Progenitor cell of endocrine pancreas (in vitro differentiated cells): ENCODE measurements at regions not wholly inside any gene's neighbourhood (a gene's known extent, or its start where the extent isn't known, plus 50 kb on each side); places are given as distances from the start of the nearest gene placed in this dataset.

Source experiments
- DNase-seq: peaks from one replicate; pipeline ENCODE4 v3.0.0; 2021; ENCODE audit warnings: low spot score; ENCODE audit not compliant: unreplicated experiment
- H3K27ac Mint-ChIP-seq: 2 replicates; pipeline ENCODE4 v1.8.0; 2021; ENCODE audit warnings: mild to moderate bottlenecking, moderate library complexity, mixed read lengths
- H3K27me3 Mint-ChIP-seq: 2 replicates; pipeline ENCODE4 v1.8.0; 2021; ENCODE audit warnings: mixed read lengths
- H3K36me3 Mint-ChIP-seq: 2 replicates; pipeline ENCODE4 v1.8.0; 2022; ENCODE audit warnings: mixed read lengths; ENCODE audit not compliant: insufficient read depth
- H3K4me1 Mint-ChIP-seq: 2 replicates; pipeline ENCODE4 v1.8.0; 2021; ENCODE audit warnings: low read depth, mixed read lengths
- H3K4me3 Mint-ChIP-seq: 2 replicates; pipeline ENCODE4 v1.8.0; 2021; ENCODE audit warnings: low read depth, mild to moderate bottlenecking, moderate library complexity, mixed read lengths
- H3K9me3 Mint-ChIP-seq: 2 replicates; pipeline ENCODE4 v1.8.0; 2021; ENCODE audit warnings: low read depth, mixed read lengths
- TF ChIP-seq, protein P1 (sequence below): fragments of 200-600 bp; sonication (generic); IDR thresholded peaks from one replicate; pipeline ENCODE4 v1.5.0; 2021; ENCODE audit warnings: antibody characterized with exemption, mild to moderate bottlenecking; ENCODE audit not compliant: unreplicated experiment

DNA sequence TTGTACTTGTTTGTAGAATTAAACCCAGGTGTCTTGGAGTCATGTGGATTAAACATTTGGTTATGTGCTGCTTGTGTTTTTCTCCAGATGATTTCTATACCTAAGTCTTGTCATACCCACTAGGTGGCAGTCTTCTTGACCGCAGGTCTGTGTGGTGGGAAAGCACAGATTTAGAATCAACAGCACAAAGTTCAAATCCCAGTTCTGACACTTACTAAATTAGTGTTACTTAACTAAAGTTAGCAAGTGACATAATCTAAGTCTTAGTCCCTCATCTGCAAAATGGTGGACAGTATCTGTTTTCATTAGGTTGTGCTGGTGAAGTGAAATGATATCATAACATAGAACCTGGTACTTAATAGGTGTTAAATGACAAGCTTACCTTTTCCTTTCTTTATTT lies 151.0 kb upstream of the ARHGAP5 start:
- H3K36me3 Mint-ChIP-seq, result no peaks in the 10 kb centered on the region
- H3K4me3 Mint-ChIP-seq, result no peak overlapping the region
- H3K9me3 Mint-ChIP-seq, result no peaks in the 10 kb centered on the region
- no peak for DNase-seq
- H3K4me1 Mint-ChIP-seq, result peaks cover 14% of the 10 kb centered on the region
- H3K27ac Mint-ChIP-seq, result no peak overlapping the region
- no peaks in the 10 kb centered on the region for H3K27me3 Mint-ChIP-seq
- TF ChIP-seq, protein P1, sequence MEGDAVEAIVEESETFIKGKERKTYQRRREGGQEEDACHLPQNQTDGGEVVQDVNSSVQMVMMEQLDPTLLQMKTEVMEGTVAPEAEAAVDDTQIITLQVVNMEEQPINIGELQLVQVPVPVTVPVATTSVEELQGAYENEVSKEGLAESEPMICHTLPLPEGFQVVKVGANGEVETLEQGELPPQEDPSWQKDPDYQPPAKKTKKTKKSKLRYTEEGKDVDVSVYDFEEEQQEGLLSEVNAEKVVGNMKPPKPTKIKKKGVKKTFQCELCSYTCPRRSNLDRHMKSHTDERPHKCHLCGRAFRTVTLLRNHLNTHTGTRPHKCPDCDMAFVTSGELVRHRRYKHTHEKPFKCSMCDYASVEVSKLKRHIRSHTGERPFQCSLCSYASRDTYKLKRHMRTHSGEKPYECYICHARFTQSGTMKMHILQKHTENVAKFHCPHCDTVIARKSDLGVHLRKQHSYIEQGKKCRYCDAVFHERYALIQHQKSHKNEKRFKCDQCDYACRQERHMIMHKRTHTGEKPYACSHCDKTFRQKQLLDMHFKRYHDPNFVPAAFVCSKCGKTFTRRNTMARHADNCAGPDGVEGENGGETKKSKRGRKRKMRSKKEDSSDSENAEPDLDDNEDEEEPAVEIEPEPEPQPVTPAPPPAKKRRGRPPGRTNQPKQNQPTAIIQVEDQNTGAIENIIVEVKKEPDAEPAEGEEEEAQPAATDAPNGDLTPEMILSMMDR, result peak; percentile 62

DNA sequence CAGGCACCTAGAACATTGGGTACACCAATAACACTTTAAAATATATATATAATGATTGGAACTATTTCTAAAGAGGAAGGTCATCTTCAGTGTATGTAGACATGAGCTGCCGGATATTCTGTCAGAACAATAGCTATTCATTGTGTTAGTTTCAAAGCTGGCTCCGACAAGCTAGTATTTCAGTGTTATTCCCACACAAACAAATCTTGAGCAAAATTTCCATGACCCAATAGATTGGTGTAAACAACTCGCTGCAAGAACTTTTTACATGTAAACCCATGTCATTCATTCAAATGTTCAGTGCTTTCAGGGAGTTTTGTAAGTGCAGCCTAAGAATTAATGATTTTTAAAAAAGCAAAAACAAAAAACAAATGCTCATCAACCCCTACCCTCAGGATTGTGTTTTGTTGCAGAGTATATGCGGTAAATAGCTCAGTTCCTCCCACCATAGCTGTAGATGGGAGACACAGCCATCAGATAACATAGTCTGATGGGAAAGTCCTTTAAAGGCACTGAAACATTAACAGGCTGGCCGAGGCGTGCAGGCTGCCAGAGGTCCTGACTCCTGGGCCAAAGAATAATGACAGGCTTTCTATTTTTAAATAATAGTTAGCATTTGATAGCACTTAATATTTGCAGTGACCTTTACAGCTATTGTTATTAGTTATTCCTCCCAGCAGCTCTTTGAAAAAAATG lies 150.3 kb upstream of the ARHGAP5 start:
- H3K27ac Mint-ChIP-seq, result no peak overlapping the region
- no peaks in the 10 kb centered on the region for H3K36me3 Mint-ChIP-seq
- H3K27me3 Mint-ChIP-seq, result no peaks in the 10 kb centered on the region
- H3K4me1 Mint-ChIP-seq, result peaks cover 14% of the 10 kb centered on the region
- TF ChIP-seq, protein P1, result no peak
- no peak overlapping the region for H3K4me3 Mint-ChIP-seq
- H3K9me3 Mint-ChIP-seq, result no peaks in the 10 kb centered on the region
- DNase-seq, result no peak

DNA sequence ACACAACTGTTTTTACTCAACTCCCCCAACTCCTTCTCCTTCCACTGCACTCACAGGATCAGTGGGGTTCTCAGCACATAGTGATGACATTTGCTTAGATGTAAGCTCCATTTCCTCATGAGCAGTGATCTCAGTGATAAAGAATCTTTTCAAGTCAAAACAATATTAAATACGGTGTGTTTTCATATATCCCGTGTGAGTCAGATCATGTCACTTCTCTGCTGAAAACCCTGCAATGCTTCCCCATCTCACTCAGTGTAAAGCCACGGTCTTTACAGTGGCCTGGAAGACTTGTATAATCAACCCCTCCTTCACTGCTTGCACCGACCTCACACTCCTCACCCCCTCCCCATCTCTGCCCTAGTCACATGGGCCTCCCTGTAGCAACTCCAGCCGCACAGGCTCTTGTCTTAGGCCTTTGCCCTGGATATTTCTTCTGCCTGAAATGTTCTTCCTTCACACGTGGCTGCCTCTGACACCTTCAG lies 149.7 kb upstream of the ARHGAP5 start:
- no peak for DNase-seq
- TF ChIP-seq, protein P1, result no peak
- Mint-ChIP-seq H3K4me1 (peaks cover 14% of the 10 kb centered on the region), H3K27me3 (no peaks in the 10 kb centered on the region), H3K4me3 (no peak overlapping the region), H3K27ac (no peak overlapping the region), H3K9me3 (no peaks in the 10 kb centered on the region), H3K36me3 (no peaks in the 10 kb centered on the region)

DNA sequence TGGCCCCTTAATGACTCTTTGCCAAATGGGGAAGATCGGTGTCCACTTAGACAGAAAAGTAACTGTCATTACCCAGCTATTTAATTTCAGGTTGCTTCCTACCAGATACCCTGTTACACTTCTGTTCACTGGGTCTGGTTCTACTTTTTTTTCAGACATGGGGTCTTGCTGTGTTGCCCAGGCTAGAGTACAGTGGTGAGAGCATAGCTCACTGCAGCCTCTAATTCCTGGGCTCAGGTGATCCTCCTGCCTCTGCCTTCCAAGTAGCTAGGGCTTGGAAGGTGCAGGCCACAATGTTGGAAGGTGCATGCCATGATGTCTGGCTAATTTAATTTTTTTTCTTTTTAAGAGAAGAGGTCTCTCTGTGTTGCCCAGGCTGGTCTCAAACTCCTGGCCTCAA lies 147.0 kb upstream of the ARHGAP5 start:
- Mint-ChIP-seq H3K9me3 (no peaks in the 10 kb centered on the region), H3K27ac (no peak overlapping the region), H3K36me3 (no peaks in the 10 kb centered on the region), H3K4me3 (no peak overlapping the region), H3K4me1 (peaks cover 18% of the 10 kb centered on the region), H3K27me3 (peaks cover 3% of the 10 kb centered on the region)
- no peak for DNase-seq
- TF ChIP-seq, protein P1, result no peak

DNA sequence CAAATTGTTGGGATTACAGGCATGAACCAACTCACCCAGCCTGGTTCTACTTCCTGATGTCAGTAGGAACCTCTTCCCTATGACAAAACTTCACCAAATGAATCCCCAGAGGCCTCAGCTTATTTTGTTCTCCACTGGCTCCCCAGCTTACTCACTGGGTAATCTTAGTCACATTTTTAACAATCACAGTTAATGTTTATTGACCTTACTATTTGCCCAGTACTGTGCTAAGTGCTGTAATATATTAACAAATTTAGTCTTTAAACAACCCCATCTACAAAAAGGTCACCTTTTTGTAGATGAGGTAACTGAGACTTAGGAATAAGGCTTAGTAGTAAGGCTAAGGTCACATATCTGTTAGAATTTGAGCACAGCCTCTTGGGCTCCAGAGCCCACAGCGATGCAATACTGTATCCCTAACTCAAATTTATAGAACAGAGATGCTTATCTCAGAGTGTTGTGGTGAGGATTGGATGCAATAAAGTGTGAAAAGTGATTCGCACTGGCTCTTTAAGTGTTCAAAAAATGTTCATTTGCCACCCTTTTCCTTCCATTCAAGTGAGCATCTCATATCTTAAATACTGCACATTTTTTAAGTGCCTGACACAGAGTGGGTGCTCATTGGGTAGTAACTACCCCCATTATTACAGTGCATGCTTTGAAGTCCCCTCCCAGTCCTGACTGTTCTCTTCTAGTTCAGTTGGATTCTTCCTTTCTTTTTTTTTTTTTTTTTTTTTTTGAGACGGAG lies 146.4 kb upstream of the ARHGAP5 start:
- H3K4me3 Mint-ChIP-seq, result no peak overlapping the region
- H3K27me3 Mint-ChIP-seq, result peaks cover 3% of the 10 kb centered on the region
- no peaks in the 10 kb centered on the region for H3K36me3 Mint-ChIP-seq
- H3K27ac Mint-ChIP-seq, result no peak overlapping the region
- no peaks in the 10 kb centered on the region for H3K9me3 Mint-ChIP-seq
- TF ChIP-seq, protein P1, result no peak
- H3K4me1 Mint-ChIP-seq, result peaks cover 22% of the 10 kb centered on the region
- no peak for DNase-seq
